OCI-LY1 (cell line): ENCODE measurements at regions not wholly inside any gene's neighbourhood (a gene's known extent, or its start where the extent isn't known, plus 50 kb on each side); places are given as distances from the start of the nearest gene placed in this dataset.

Experiments used
- H2AFZ ChIP-seq: fragments of 200-600 bp; sonication (generic), shearing (Covaris generic); 2 replicates; pipeline ENCODE4 v1.6.0; 2014; ENCODE audit warnings: antibody characterized with exemption, mild to moderate bottlenecking, low read length
- H3F3A ChIP-seq: fragments of 200-600 bp; sonication (generic), shearing (Covaris generic); 2 replicates; pipeline ENCODE4 v1.6.0; 2014; ENCODE audit warnings: mild to moderate bottlenecking, antibody characterized with exemption, low read length, moderate library complexity; ENCODE audit not compliant: insufficient read depth
- H3K27ac ChIP-seq: fragments of 200-600 bp; sonication (generic); 2 replicates; pipeline ENCODE4 v1.5.1; 2014; ENCODE audit warnings: low read length, mixed run types, mild to moderate bottlenecking, low read depth; ENCODE audit not compliant: poor library complexity, severe bottlenecking
- H3K27me3 ChIP-seq: fragments of 200-600 bp; sonication (generic); 2 replicates; pipeline ENCODE4 v1.6.0; 2014; ENCODE audit warnings: antibody characterized with exemption, mild to moderate bottlenecking, low read length, moderate library complexity; ENCODE audit not compliant: insufficient read depth
- H3K36me3 ChIP-seq: fragments of 200-600 bp; sonication (generic); 2 replicates; pipeline ENCODE4 v1.6.1; 2014; ENCODE audit warnings: mild to moderate bottlenecking, antibody characterized with exemption, low read length, moderate library complexity, mixed read lengths; ENCODE audit not compliant: insufficient read depth
- H3K4me1 ChIP-seq: fragments of 200-600 bp; sonication (generic); 2 replicates; pipeline ENCODE4 v1.5.1; 2014; ENCODE audit warnings: mild to moderate bottlenecking, low read length, moderate library complexity; ENCODE audit not compliant: insufficient read depth, severe bottlenecking
- H3K4me2 ChIP-seq: fragments of 200-600 bp; sonication (generic), shearing (Covaris generic); 2 replicates; pipeline ENCODE4 v1.6.1; 2014; ENCODE audit warnings: low read length
- H3K4me3 ChIP-seq: fragments of 200-600 bp; sonication (generic); 2 replicates; pipeline ENCODE4 v1.5.1; 2014; ENCODE audit warnings: low read length, low read depth, mild to moderate bottlenecking, mixed read lengths; ENCODE audit not compliant: poor library complexity, severe bottlenecking
- H3K79me2 ChIP-seq: fragments of 200-600 bp; shearing (Covaris generic); 2 replicates; pipeline ENCODE4 v1.6.1; 2016; ENCODE audit warnings: mixed run types, low read length, mixed read lengths; ENCODE audit not compliant: insufficient read depth
- H3K9ac ChIP-seq: fragments of 200-600 bp; sonication (generic), shearing (Covaris generic); 2 replicates; pipeline ENCODE4 v1.6.1; 2014; ENCODE audit warnings: mild to moderate bottlenecking, low read length, mixed read lengths
- H3K9me2 ChIP-seq: fragments of 200-600 bp; sonication (generic), shearing (Covaris generic); 2 replicates; pipeline ENCODE4 v1.6.1; 2014; ENCODE audit warnings: low read depth, mild to moderate bottlenecking, low read length, mixed read lengths
- H3K9me3 ChIP-seq: fragments of 200-600 bp; shearing (Covaris generic); 2 replicates; pipeline ENCODE4 v1.6.1; 2014; ENCODE audit warnings: low read length, mixed read lengths
- H4K20me1 ChIP-seq: fragments of 200-600 bp; sonication (generic), shearing (Covaris generic); 2 replicates; pipeline ENCODE4 v1.6.0; 2016; ENCODE audit warnings: mild to moderate bottlenecking, low read length; ENCODE audit not compliant: insufficient read depth
- EZH2 ChIP-seq: fragments of 200-600 bp; sonication (generic), shearing (Covaris generic); IDR thresholded peaks from 2 replicates; pipeline ENCODE4 v1.8.0; 2017; ENCODE audit warnings: borderline replicate concordance, mixed run types, mild to moderate bottlenecking, antibody characterized with exemption, low read length, moderate library complexity, mixed read lengths
- TF ChIP-seq, protein P1 (sequence below): fragments of 200-600 bp; sonication (generic), shearing (Covaris generic); IDR thresholded peaks from 2 replicates; pipeline ENCODE4 v1.5.1; 2017; ENCODE audit warnings: mild to moderate bottlenecking, antibody characterized with exemption, low read length, moderate library complexity, mixed read lengths

DNA sequence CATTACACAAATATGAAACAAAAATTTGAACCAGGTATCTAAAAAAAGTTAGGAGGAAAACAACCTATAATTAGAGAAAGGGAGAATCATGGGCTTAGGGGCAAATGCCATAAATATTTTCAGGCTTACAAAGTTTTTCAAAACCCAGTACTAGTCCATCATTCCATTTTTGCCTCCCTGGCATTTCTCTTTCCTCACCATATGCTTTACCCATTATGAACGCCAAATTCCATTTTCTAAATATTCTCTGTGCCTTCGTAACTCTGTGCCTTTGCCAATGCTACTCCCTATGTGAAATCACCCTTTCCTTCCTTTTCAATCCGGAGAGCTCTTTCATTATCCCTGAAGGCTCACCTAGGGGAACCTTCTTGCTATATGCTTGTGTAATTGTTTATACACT is 434.1 kb downstream of the ZSWIM6 start:
- no peak overlapping the region for H3K9ac ChIP-seq
- H3K9me3 ChIP-seq = no peaks in the 10 kb centered on the region
- H3K27me3 ChIP-seq = no peaks in the 10 kb centered on the region
- H4K20me1 ChIP-seq = no peaks in the 10 kb centered on the region
- no peak overlapping the region for H3K4me2 ChIP-seq
- no peak overlapping the region for H2AFZ ChIP-seq
- no peaks in the 10 kb centered on the region for H3K36me3 ChIP-seq
- no peaks in the 10 kb centered on the region for H3K9me2 ChIP-seq
- no peaks in the 10 kb centered on the region for H3F3A ChIP-seq
- TF ChIP-seq EZH2 = no peak
- TF ChIP-seq, protein P1, sequence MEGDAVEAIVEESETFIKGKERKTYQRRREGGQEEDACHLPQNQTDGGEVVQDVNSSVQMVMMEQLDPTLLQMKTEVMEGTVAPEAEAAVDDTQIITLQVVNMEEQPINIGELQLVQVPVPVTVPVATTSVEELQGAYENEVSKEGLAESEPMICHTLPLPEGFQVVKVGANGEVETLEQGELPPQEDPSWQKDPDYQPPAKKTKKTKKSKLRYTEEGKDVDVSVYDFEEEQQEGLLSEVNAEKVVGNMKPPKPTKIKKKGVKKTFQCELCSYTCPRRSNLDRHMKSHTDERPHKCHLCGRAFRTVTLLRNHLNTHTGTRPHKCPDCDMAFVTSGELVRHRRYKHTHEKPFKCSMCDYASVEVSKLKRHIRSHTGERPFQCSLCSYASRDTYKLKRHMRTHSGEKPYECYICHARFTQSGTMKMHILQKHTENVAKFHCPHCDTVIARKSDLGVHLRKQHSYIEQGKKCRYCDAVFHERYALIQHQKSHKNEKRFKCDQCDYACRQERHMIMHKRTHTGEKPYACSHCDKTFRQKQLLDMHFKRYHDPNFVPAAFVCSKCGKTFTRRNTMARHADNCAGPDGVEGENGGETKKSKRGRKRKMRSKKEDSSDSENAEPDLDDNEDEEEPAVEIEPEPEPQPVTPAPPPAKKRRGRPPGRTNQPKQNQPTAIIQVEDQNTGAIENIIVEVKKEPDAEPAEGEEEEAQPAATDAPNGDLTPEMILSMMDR = no peak
- H3K4me3 ChIP-seq = no peak overlapping the region
- no peaks in the 10 kb centered on the region for H3K79me2 ChIP-seq
- no peaks in the 10 kb centered on the region for H3K4me1 ChIP-seq
- H3K27ac ChIP-seq = no peak overlapping the region

DNA sequence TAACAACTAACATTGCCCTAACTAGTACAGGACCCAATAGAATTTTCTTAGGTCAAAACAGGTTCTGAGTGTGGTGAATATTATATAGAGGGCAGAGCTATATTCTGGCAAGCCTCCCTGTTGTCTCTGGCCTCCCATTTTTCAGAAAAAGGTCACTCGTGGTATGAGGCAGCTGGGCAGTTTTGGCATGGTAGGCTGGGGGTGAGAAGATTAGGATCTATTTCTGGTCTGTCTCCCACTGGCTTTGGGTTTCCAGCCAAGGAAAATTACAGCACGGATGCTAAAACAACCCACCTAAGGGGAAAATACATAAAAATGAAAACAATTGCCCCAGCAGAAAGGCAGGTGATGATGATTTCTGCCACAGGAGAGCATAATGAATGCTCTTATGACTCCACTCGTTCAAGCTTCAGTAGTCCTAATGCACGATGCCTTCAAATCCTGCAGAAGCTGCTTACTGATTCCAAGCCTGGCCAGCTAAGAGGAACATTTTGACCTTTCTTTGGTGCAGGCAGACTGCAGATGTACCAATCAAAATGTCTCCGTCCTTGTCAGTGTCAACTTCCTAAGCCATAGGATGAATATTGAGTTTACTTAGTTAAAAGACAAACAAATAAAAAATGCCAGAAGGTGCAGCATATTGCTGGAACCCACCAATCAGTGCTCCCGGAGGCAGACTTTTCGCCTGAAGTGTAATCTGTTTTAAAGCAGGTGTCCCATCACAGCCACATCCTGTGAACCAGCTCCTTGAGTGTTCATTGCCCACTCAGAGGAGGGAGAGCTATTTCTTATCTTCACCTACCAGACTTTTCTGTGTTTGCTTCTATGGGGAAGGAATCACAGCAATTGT is 435.4 kb downstream of the ZSWIM6 start:
- no peaks in the 10 kb centered on the region for H3K27me3 ChIP-seq
- no peak overlapping the region for H3K4me3 ChIP-seq
- no peaks in the 10 kb centered on the region for H3F3A ChIP-seq
- H3K4me1 ChIP-seq = no peaks in the 10 kb centered on the region
- H3K9me2 ChIP-seq = no peaks in the 10 kb centered on the region
- no peak overlapping the region for H3K9ac ChIP-seq
- no peak overlapping the region for H3K4me2 ChIP-seq
- H3K36me3 ChIP-seq = no peaks in the 10 kb centered on the region
- no peaks in the 10 kb centered on the region for H3K79me2 ChIP-seq
- no peak overlapping the region for H2AFZ ChIP-seq
- TF ChIP-seq EZH2 = no peak
- TF ChIP-seq, protein P1 = no peak
- H3K9me3 ChIP-seq = no peaks in the 10 kb centered on the region
- H4K20me1 ChIP-seq = no peaks in the 10 kb centered on the region
- H3K27ac ChIP-seq = no peak overlapping the region

DNA sequence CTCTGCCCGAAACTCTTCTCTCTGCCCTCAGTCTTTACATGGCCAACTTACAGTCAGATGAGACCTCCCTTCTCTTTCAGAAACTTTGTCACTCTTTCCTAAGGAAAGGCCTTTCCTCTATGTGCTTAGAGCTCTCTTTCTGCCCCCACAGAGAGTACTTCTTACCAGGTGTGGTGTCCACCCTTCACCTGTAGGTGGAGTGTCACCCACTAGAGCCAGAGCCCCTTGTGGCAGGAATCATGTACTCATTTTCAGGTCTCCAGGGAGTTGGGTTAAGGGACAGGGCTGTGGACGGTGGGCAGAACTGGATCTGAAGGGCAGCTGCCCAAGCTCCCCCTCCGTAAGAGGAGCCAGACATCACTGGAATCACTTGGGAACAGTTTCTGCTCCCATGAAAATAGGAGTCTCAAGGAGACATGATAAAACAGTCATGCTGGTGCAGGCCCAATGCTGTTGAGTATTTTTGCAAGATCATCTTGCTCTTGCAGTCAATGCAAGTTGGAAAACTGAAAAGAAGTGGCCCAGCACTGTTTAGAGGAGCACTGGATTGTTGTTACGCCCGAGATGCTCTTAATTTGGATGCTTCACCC is 436.7 kb downstream of the ZSWIM6 start:
- H3K9ac ChIP-seq = no peak overlapping the region
- no peaks in the 10 kb centered on the region for H3K9me3 ChIP-seq
- H3K4me2 ChIP-seq = no peak overlapping the region
- no peak for TF ChIP-seq EZH2
- TF ChIP-seq, protein P1 = peak; percentile 83
- no peaks in the 10 kb centered on the region for H3K27me3 ChIP-seq
- no peak overlapping the region for H3K27ac ChIP-seq
- no peaks in the 10 kb centered on the region for H4K20me1 ChIP-seq
- no peaks in the 10 kb centered on the region for H3K4me1 ChIP-seq
- no peak overlapping the region for H3K4me3 ChIP-seq
- no peaks in the 10 kb centered on the region for H3K36me3 ChIP-seq
- H3F3A ChIP-seq = no peaks in the 10 kb centered on the region
- no peaks in the 10 kb centered on the region for H3K79me2 ChIP-seq
- H3K9me2 ChIP-seq = no peaks in the 10 kb centered on the region
- H2AFZ ChIP-seq = no peak overlapping the region
